ENCODE measurements at regions not wholly inside any gene's neighbourhood (a gene's known extent, or its start where the extent isn't known, plus 50 kb on each side); places are given as distances from the start of the nearest gene placed in this dataset.
A peak's percentile ranks its signal among the peaks of the same experiment; 100 is the strongest.

DNA sequence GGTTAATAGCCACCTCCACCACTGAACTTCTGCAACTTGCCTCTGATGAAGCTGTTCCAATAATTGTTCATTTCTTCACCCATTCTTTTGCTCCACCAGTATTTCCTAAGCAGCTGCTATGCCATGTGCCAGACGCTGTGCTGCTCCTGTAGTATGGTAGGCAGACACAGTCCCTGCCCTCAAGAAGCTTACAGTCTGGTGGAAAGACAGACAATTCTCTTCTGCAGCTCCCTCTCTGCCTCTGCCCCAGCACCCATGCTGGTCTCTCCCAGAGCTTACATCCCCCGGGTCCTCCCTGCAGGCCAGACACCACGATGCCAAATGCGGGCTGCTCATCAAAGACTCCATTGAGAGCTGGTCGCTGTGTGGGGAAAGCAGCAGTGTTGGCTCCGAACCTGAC, 111.6 kb upstream of the ESRRB start:
- H3K9ac ChIP-seq (ENCODE audit: low read length), result no peak overlapping the region
- H3K27me3 ChIP-seq (ENCODE audit: control insufficient read depth, insufficient read depth, low read length), result no peaks in the 10 kb centered on the region
- H3K9me3 ChIP-seq (ENCODE audit: control insufficient read depth, low read length), result no peaks in the 10 kb centered on the region
- H3K4me3 ChIP-seq (ENCODE audit: low read length), result no peak overlapping the region
- no peaks in the 10 kb centered on the region for H3K36me3 ChIP-seq (ENCODE audit: control insufficient read depth, insufficient read depth, low read length)
- no peaks in the 10 kb centered on the region for H3K4me1 ChIP-seq (ENCODE audit: control insufficient read depth, insufficient read depth, low read length)

DNA sequence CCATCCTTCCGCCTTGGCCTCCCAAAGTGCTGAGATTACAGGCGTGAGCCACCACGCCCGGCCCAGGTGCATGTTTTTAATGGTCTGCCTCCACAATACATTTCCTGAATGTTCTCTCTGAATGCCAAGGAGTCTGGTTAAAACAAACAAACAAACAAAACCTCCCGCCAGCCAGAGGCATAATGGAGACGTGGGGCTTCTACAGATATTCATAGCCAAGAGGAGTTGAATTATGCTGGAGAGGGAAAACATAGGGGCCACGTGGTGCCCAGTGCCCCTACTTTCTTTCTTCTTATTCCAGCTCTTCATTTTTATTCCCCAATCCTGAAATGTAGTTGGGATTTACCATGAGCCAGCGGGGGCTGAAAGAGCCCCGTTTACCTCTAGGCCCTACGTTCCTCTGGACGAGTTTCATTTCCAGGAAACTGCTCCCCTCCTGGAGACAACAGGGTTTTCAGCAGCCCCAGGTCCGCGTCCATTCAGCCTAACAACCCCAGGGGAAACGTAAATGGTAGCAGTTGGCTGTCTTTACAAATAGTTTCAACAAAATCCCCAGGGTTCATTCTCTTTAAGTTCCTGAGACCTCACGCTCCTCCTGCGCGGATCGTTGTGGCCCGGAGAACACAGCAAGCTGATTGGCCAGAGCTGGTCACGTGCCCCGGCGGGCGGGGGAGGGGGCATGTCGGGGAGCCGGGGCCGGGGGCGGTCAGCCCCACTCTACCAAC, 108.5 kb upstream of the ESRRB start:
- Histone ChIP-seq H3K9me3 (ENCODE audit: control insufficient read depth, low read length) (no peaks in the 10 kb centered on the region), H3K4me3 (ENCODE audit: low read length) (peak overlapping the region; percentile 92), H3K9ac (ENCODE audit: low read length) (peak overlapping the region; percentile 75), H3K36me3 (ENCODE audit: control insufficient read depth, insufficient read depth, low read length) (no peaks in the 10 kb centered on the region), H3K27me3 (ENCODE audit: control insufficient read depth, insufficient read depth, low read length) (no peaks in the 10 kb centered on the region), H3K4me1 (ENCODE audit: control insufficient read depth, insufficient read depth, low read length) (no peaks in the 10 kb centered on the region)

DNA sequence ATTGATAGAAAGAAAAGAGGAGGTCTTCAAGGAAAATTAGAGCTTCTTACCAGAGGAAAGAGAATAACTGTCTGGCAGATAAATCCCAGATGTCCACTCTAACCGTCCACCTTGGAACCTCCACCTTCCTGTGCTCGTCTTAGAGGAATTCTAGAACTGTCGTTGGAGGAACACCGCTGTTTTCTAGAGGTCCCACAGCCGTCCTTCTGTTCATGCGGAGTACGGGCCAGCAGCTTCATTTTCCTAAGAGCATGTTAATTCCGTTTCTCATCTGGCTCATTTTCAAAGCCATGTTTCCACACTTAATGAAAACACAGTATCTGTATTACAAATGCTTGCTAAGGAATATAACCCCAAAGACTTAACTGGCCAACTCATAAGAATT, 107.9 kb upstream of the ESRRB start:
- Histone ChIP-seq H3K9ac (ENCODE audit: low read length) (peak overlapping the region; percentile 75), H3K27me3 (ENCODE audit: control insufficient read depth, insufficient read depth, low read length) (no peaks in the 10 kb centered on the region), H3K4me3 (ENCODE audit: low read length) (peak overlapping the region; percentile 92), H3K36me3 (ENCODE audit: control insufficient read depth, insufficient read depth, low read length) (no peaks in the 10 kb centered on the region), H3K4me1 (ENCODE audit: control insufficient read depth, insufficient read depth, low read length) (no peaks in the 10 kb centered on the region), H3K9me3 (ENCODE audit: control insufficient read depth, low read length) (no peaks in the 10 kb centered on the region)

DNA sequence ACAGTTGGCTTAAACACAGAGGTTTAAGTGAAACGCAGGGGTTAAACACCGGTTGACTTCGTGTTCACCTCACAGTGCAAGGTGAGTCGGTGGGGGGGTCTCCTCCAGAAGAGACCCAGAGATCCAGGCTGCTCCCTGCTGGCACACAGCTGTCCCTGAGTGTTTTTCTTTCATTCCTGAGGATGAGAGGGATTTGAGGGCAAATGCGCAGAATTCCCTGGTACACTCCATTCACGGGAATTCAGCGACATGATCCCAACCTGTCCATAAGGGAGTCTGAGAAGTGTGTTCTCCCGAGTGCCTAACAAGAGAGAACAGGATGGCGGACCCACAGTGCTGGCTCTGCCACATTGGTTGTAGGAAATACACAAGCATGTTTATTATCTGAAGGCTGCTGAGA, 107.2 kb upstream of the ESRRB start:
- H3K4me3 ChIP-seq (ENCODE audit: low read length), result no peak overlapping the region
- H3K4me1 ChIP-seq (ENCODE audit: control insufficient read depth, insufficient read depth, low read length), result no peaks in the 10 kb centered on the region
- H3K27me3 ChIP-seq (ENCODE audit: control insufficient read depth, insufficient read depth, low read length), result no peaks in the 10 kb centered on the region
- H3K36me3 ChIP-seq (ENCODE audit: control insufficient read depth, insufficient read depth, low read length), result no peaks in the 10 kb centered on the region
- no peaks in the 10 kb centered on the region for H3K9me3 ChIP-seq (ENCODE audit: control insufficient read depth, low read length)
- H3K9ac ChIP-seq (ENCODE audit: low read length), result no peak overlapping the region

DNA sequence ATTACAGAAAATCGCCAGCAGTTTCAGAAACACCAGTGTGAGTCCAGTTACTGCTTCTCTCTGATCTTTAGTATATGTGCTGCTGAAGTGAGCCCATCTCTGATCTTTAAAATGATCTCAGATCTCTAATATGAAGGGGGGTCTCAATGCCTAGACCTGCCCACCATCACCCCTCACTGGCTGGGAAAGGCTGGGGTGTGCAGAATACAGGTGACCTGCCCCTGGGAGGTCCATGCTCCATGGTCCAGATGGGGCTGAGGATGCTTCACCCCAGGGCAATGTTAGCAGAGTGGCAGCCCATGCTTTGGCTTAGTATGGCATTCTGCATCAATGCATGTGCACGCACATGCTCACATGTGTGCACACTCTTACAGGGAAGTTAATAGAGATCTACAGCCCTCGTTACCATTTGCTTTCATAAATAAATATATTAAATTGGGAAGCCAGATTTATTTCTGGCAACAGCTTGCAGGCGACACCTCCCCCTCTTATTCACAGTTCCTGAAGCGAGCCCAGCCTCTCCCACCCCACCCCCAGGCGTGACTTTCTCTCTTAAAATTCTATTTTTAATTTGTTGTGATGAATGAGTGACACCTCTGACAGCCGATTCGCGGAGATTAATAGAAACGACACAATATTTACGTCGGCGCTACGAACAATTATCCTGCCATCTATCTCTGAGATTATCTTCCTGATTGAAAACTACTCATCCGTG, 104.7 kb upstream of the ESRRB start:
- Histone ChIP-seq H3K4me3 (ENCODE audit: low read length) (no peak overlapping the region), H3K9me3 (ENCODE audit: control insufficient read depth, low read length) (no peaks in the 10 kb centered on the region), H3K4me1 (ENCODE audit: control insufficient read depth, insufficient read depth, low read length) (no peaks in the 10 kb centered on the region)

DNA sequence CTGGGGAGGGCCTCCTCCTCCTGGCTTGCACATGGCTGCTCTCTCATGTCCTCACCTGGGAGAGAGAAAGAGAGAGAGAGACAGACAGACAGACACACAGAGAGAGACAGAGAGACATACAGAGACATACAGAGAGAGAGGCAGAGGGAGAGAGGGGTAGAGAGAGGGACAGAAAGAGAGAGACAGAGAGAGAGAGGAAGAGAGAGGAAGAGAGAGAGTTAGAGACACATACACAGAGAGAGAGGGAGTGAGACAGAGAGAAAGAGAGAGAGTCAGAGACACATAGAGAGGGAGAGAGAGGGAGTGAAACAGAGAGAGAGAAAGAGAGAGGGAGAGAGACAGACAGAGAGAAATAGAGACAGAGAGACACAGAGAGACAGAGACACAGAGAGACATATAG, 103.6 kb upstream of the ESRRB start:
- Histone ChIP-seq H3K9me3 (ENCODE audit: control insufficient read depth, low read length) (no peaks in the 10 kb centered on the region), H3K27me3 (ENCODE audit: control insufficient read depth, insufficient read depth, low read length) (no peaks in the 10 kb centered on the region), H3K4me1 (ENCODE audit: control insufficient read depth, insufficient read depth, low read length) (no peaks in the 10 kb centered on the region), H3K36me3 (ENCODE audit: control insufficient read depth, insufficient read depth, low read length) (no peaks in the 10 kb centered on the region), H3K4me3 (ENCODE audit: low read length) (no peak overlapping the region), H3K9ac (ENCODE audit: low read length) (no peak overlapping the region)

More for the DNA sequence above, 104.7 kb upstream of the ESRRB start:
- Histone ChIP-seq H3K36me3 (ENCODE audit: control insufficient read depth, insufficient read depth, low read length) (no peaks in the 10 kb centered on the region), H3K9ac (ENCODE audit: low read length) (no peak overlapping the region), H3K27me3 (ENCODE audit: control insufficient read depth, insufficient read depth, low read length) (no peaks in the 10 kb centered on the region)

DNA sequence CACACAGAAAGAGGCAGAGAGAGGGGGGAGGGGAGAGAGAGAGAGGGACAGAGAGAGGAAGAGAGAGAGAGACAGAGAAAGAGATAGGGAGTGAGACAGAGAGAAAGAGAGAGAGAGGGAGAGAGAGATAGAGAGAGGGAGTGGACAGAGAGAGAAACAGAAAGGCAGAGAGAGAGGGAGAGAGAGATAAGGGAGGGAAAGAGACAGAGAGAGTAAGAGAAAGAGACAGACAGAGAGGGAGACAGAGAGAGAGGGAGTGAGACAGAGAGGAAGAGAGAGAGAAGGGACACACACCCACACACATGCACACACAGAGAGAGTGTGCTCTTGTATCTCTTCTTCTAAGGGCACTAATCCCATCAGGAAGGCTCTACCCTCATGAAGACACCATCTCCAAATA, 103.2 kb upstream of the ESRRB start:
- Histone ChIP-seq H3K9ac (ENCODE audit: low read length) (no peak overlapping the region), H3K4me3 (ENCODE audit: low read length) (no peak overlapping the region), H3K36me3 (ENCODE audit: control insufficient read depth, insufficient read depth, low read length) (no peaks in the 10 kb centered on the region), H3K9me3 (ENCODE audit: control insufficient read depth, low read length) (no peaks in the 10 kb centered on the region), H3K27me3 (ENCODE audit: control insufficient read depth, insufficient read depth, low read length) (no peaks in the 10 kb centered on the region), H3K4me1 (ENCODE audit: control insufficient read depth, insufficient read depth, low read length) (no peaks in the 10 kb centered on the region)

DNA sequence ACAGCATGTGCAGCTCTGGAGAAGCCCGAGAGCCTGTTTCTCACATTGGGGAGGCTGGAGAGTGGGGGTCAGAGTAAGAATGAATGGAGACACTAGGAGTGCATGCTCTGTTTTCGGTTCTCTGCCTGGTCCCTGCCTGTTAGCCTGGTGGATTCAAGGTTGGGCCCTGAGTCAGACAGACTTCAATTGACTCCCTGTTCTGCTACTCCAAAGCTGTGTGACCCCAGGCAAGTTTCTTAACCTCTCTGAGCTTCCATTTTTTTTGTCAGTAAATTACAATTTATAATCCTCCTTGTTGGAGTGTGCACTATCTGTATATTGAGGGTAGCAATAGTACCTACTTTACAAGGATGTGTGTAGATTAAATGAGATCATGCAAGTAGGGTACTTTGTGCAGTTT, 102.6 kb upstream of the ESRRB start:
- Histone ChIP-seq H3K27me3 (ENCODE audit: control insufficient read depth, insufficient read depth, low read length) (no peaks in the 10 kb centered on the region), H3K4me1 (ENCODE audit: control insufficient read depth, insufficient read depth, low read length) (no peaks in the 10 kb centered on the region), H3K4me3 (ENCODE audit: low read length) (no peak overlapping the region)

DNA sequence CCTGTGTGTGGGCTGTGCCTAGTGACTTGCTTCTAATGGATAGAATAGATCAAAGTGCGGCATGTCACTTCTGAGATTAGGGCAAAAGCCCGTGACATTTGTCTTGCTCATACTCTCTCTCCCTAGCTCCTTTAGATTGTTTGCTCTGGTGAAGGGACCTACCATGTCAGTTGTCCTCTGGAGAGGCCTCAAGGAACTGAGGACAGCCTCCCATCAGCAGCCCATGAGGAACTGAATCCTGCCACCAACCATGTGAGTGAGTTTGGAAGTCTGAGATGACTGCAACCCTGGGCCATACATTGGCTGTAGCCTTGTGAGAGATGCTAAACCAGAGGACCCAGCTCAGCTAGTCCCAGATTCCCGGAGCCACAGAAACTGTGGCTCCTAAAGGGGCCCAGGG, 101.6 kb upstream of the ESRRB start:
- no peaks in the 10 kb centered on the region for H3K4me1 ChIP-seq (ENCODE audit: control insufficient read depth, insufficient read depth, low read length)
- no peak overlapping the region for H3K9ac ChIP-seq (ENCODE audit: low read length)
- H3K9me3 ChIP-seq (ENCODE audit: control insufficient read depth, low read length), result no peaks in the 10 kb centered on the region
- H3K4me3 ChIP-seq (ENCODE audit: low read length), result no peak overlapping the region
- no peaks in the 10 kb centered on the region for H3K36me3 ChIP-seq (ENCODE audit: control insufficient read depth, insufficient read depth, low read length)
- no peaks in the 10 kb centered on the region for H3K27me3 ChIP-seq (ENCODE audit: control insufficient read depth, insufficient read depth, low read length)

More for the DNA sequence above, 102.6 kb upstream of the ESRRB start:
- no peak overlapping the region for H3K9ac ChIP-seq (ENCODE audit: low read length)
- no peaks in the 10 kb centered on the region for H3K9me3 ChIP-seq (ENCODE audit: control insufficient read depth, low read length)
- no peaks in the 10 kb centered on the region for H3K36me3 ChIP-seq (ENCODE audit: control insufficient read depth, insufficient read depth, low read length)

DNA sequence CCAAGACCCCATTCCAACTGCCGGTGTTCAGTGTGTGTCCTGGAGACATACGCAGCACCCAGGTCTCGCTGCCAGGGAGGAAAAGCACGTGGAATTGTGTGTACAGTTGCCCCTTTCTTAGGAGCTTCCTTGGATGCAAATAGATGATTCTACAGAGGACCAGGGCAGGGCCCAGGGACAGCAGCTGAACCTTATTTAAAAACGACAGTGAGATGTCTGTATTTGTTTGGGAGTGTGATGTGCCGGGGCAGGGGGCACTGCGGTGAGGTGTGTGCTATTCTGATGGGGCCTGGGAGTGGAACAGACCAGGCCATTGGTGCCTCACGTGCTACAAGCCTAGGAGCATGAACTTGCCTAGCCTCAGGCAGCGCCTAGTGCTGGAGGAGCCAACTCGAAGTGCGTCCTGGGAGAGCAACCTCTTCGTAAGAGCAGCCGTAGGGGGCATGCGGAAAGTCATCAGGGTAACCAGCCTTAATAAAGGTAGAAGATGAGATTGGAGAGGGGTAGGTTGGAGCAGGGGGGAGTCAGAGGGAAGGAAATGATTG, 98.3 kb upstream of the ESRRB start:
- H3K27me3 ChIP-seq (ENCODE audit: control insufficient read depth, insufficient read depth, low read length), result no peaks in the 10 kb centered on the region
- H3K36me3 ChIP-seq (ENCODE audit: control insufficient read depth, insufficient read depth, low read length), result no peaks in the 10 kb centered on the region
- no peaks in the 10 kb centered on the region for H3K9me3 ChIP-seq (ENCODE audit: control insufficient read depth, low read length)
- no peak overlapping the region for H3K9ac ChIP-seq (ENCODE audit: low read length)
- no peaks in the 10 kb centered on the region for H3K4me1 ChIP-seq (ENCODE audit: control insufficient read depth, insufficient read depth, low read length)
- H3K4me3 ChIP-seq (ENCODE audit: low read length), result no peak overlapping the region

DNA sequence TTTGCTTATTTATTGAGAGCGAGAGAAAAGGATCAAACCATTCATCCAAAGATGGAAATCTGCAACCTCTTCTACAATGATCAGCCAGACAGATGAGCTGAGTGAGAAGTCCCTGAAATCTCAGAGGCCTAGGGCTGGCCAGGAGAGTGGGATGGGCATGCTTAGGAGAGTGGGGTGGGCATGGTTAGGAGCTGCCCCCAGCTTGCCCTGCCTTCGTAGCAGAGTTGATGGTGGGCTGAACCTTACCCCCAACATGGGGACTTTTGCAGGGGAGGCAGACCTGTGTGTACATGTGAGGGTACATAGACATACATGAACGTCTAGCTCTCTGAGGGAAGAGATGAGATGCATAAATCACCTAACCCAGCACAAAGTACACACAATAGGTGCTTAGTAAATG, 95.7 kb upstream of the ESRRB start:
- Histone ChIP-seq H3K4me1 (ENCODE audit: control insufficient read depth, insufficient read depth, low read length) (no peaks in the 10 kb centered on the region), H3K36me3 (ENCODE audit: control insufficient read depth, insufficient read depth, low read length) (no peaks in the 10 kb centered on the region), H3K27me3 (ENCODE audit: control insufficient read depth, insufficient read depth, low read length) (no peaks in the 10 kb centered on the region), H3K9ac (ENCODE audit: low read length) (no peak overlapping the region), H3K9me3 (ENCODE audit: control insufficient read depth, low read length) (no peaks in the 10 kb centered on the region), H3K4me3 (ENCODE audit: low read length) (no peak overlapping the region)

DNA sequence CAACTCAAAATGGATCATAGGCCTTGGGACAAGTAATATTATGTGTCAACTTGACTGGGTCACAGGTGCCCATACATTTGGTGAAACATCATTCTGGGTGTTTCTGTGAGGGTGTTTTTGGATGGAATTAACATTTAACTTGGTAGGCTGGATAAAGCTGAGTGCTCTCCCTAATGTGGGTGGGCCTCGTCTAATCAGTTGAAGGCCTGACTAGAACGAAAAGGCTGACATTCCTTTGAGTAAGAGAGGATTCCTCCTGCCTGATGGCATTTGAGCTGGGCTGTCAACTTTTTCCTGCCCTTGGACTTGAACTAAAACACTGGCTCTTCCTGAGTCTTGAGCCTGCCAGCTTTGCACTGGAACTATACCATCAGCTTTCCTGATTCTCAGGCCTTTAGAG, 93.4 kb upstream of the ESRRB start:
- no peak overlapping the region for H3K4me3 ChIP-seq (ENCODE audit: low read length)
- H3K36me3 ChIP-seq (ENCODE audit: control insufficient read depth, insufficient read depth, low read length), result no peaks in the 10 kb centered on the region
- no peaks in the 10 kb centered on the region for H3K9me3 ChIP-seq (ENCODE audit: control insufficient read depth, low read length)
- no peak overlapping the region for H3K9ac ChIP-seq (ENCODE audit: low read length)
- H3K27me3 ChIP-seq (ENCODE audit: control insufficient read depth, insufficient read depth, low read length), result no peaks in the 10 kb centered on the region
- H3K4me1 ChIP-seq (ENCODE audit: control insufficient read depth, insufficient read depth, low read length), result no peaks in the 10 kb centered on the region
